Vagina (tissue), 2 donors: ENCODE measurements at regions not wholly inside any gene's neighbourhood (a gene's known extent, or its start where the extent isn't known, plus 50 kb on each side); places are given as distances from the start of the nearest gene placed in this dataset.

Source experiments
- POLR2A ChIP-seq, 2 donors: fragments of 450-650 bp; IDR thresholded peaks; one replicate each; pipeline ENCODE4 v1.6.1; 2017; ENCODE audit warnings: antibody characterized with exemption in 2 of 2, mild to moderate bottlenecking in 2 of 2, moderate library complexity in 2 of 2
- POLR2AphosphoS5 ChIP-seq, 2 donors: sonication (generic); formaldehyde crosslinking; IDR thresholded peaks; one replicate each; pipeline ENCODE4 v1.9.0; 2017; ENCODE audit warnings: antibody characterized with exemption in 2 of 2, mild to moderate bottlenecking in 2 of 2, low read depth in 1 of 2; ENCODE audit not compliant: insufficient read depth in 1 of 2
- TF ChIP-seq, protein P1 (sequence below), 3 experiments: fragments of 450-650 bp in 2 of 3; fragments of 200-600 bp in 1 of 3; sonication (generic) in 1 of 3; IDR thresholded peaks; one replicate each; pipeline ENCODE4 v1.5.1; 2017 to 2019; ENCODE audit warnings: antibody characterized with exemption in 3 of 3, mild to moderate bottlenecking in 2 of 3, moderate library complexity in 2 of 3

DNA sequence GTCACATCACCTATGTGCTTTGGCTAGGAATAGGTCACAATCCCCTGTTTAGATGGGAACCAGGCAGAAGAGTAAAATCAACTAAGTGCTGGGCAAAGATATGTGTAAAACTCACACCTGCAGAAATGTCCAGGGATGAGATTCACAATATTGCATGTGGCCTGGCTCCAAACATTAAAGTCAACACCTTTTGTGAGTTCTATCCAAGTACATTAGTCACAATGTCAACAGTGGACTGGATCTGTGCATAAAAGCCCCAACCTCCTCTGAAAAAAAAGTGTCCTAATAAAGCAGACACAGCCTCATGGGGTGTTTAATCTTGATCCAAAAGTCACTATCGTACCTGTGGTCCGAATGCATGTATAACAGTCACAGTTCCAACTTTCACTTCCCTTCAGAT lies 1990.3 kb downstream of the TP53TG3F start:
- TF ChIP-seq POLR2A (IDR thresholded peaks at IDR 0.05) (no peak), POLR2AphosphoS5 (IDR thresholded peaks at IDR 0.05; ENCODE audit: insufficient read depth in 1 of 2, low read depth in 1 of 2) (no peak)
- TF ChIP-seq, protein P1, sequence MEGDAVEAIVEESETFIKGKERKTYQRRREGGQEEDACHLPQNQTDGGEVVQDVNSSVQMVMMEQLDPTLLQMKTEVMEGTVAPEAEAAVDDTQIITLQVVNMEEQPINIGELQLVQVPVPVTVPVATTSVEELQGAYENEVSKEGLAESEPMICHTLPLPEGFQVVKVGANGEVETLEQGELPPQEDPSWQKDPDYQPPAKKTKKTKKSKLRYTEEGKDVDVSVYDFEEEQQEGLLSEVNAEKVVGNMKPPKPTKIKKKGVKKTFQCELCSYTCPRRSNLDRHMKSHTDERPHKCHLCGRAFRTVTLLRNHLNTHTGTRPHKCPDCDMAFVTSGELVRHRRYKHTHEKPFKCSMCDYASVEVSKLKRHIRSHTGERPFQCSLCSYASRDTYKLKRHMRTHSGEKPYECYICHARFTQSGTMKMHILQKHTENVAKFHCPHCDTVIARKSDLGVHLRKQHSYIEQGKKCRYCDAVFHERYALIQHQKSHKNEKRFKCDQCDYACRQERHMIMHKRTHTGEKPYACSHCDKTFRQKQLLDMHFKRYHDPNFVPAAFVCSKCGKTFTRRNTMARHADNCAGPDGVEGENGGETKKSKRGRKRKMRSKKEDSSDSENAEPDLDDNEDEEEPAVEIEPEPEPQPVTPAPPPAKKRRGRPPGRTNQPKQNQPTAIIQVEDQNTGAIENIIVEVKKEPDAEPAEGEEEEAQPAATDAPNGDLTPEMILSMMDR (IDR thresholded peaks at IDR 0.05): no peak
